ENCODE measurements at regions not wholly inside any gene's neighbourhood (a gene's known extent, or its start where the extent isn't known, plus 50 kb on each side); places are given as distances from the start of the nearest gene placed in this dataset.

DNA sequence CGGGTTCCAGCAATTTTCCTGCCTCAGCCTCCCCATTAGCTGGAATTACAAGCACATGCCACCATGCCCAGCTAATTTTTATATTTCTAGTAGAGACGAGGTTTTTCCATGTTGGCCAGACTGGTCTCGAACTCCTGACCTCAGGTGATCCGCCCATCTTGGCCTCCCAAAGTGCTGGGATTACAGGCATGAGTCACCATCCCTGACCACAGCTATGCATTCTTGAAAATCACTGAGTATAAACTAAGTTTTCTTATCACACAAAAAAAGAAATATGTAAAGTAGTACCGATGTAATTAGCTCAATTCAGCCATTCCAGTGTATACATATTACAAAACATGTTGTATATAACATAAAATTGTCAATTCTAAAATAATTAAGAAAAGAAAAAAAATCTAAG is 232.7 kb downstream of the MBD2 start:
- peaks cover 3% of the 10 kb centered on the region; the same call in 1 of the 2 replicates for H3K9me3 ChIP-seq (ENCODE audit: control insufficient read depth, insufficient read depth, low read length)
- no peaks in the 10 kb centered on the region for H3K36me3 ChIP-seq (ENCODE audit: control insufficient read depth, insufficient read depth, low read length)
- WGBS, 2 experiments (ENCODE audit: extremely low coverage in 2 of 2, insufficient read length in 1 of 2): 67% methylated on average over 1 of the region's 5 CpGs; no CpG with 5 or more reads in 1 of the 2 experiments
- TF ChIP-seq RAD21 (IDR thresholded peaks at IDR 0.05; ENCODE audit: low read length) (no peak), NFE2L2 (IDR thresholded peaks at IDR 0.05; ENCODE audit: low read depth, low read length) (no peak), RCOR1 (IDR thresholded peaks at IDR 0.05; ENCODE audit: insufficient replicate concordance, low read length) (no peak), BHLHE40 (IDR thresholded peaks at IDR 0.05; ENCODE audit: low read depth, low read length) (no peak), MXI1 (IDR thresholded peaks at IDR 0.05; ENCODE audit: borderline replicate concordance, low read depth, low read length) (no peak), MAZ (IDR thresholded peaks at IDR 0.05; ENCODE audit: borderline replicate concordance, low read depth, low read length) (no peak), SMC3 (IDR thresholded peaks at IDR 0.05; ENCODE audit: low read depth, low read length) (no peak), CHD1 (IDR thresholded peaks at IDR 0.05; ENCODE audit: low read depth, low read length) (no peak), RFX5 (IDR thresholded peaks at IDR 0.05; ENCODE audit: low read depth, low read length) (no peak), CEBPB (IDR thresholded peaks at IDR 0.05; ENCODE audit: low read depth, low read length) (no peak), POLR2A (IDR thresholded peaks at IDR 0.05; ENCODE audit: low read depth, low read length) (no peak), MAFK (IDR thresholded peaks at IDR 0.05; ENCODE audit: low read depth, low read length) (no peak), FOS (IDR thresholded peaks at IDR 0.05; ENCODE audit: low read depth, low read length) (no peak)
- TF ChIP-seq, protein P1, sequence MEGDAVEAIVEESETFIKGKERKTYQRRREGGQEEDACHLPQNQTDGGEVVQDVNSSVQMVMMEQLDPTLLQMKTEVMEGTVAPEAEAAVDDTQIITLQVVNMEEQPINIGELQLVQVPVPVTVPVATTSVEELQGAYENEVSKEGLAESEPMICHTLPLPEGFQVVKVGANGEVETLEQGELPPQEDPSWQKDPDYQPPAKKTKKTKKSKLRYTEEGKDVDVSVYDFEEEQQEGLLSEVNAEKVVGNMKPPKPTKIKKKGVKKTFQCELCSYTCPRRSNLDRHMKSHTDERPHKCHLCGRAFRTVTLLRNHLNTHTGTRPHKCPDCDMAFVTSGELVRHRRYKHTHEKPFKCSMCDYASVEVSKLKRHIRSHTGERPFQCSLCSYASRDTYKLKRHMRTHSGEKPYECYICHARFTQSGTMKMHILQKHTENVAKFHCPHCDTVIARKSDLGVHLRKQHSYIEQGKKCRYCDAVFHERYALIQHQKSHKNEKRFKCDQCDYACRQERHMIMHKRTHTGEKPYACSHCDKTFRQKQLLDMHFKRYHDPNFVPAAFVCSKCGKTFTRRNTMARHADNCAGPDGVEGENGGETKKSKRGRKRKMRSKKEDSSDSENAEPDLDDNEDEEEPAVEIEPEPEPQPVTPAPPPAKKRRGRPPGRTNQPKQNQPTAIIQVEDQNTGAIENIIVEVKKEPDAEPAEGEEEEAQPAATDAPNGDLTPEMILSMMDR (conservative IDR thresholded peaks at IDR 0.05; ENCODE audit: low read depth, low read length): no peak
- TF ChIP-seq, protein P2, sequence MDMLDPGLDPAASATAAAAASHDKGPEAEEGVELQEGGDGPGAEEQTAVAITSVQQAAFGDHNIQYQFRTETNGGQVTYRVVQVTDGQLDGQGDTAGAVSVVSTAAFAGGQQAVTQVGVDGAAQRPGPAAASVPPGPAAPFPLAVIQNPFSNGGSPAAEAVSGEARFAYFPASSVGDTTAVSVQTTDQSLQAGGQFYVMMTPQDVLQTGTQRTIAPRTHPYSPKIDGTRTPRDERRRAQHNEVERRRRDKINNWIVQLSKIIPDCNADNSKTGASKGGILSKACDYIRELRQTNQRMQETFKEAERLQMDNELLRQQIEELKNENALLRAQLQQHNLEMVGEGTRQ (IDR thresholded peaks at IDR 0.05; ENCODE audit: low read depth, low read length): no peak
- TF ChIP-seq, protein P3, sequence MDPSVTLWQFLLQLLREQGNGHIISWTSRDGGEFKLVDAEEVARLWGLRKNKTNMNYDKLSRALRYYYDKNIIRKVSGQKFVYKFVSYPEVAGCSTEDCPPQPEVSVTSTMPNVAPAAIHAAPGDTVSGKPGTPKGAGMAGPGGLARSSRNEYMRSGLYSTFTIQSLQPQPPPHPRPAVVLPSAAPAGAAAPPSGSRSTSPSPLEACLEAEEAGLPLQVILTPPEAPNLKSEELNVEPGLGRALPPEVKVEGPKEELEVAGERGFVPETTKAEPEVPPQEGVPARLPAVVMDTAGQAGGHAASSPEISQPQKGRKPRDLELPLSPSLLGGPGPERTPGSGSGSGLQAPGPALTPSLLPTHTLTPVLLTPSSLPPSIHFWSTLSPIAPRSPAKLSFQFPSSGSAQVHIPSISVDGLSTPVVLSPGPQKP (IDR thresholded peaks at IDR 0.05; ENCODE audit: borderline replicate concordance, low read depth, low read length): no peak
- DNase-seq (no peak), ATAC-seq (ENCODE audit: low read depth) (no peak)
- no peaks in the 10 kb centered on the region for H3K4me1 ChIP-seq (ENCODE audit: control insufficient read depth, insufficient read depth, low read length)
- no peak overlapping the region for H2BK20ac ChIP-seq (ENCODE audit: low read depth, low read length)
- ChIA-PET POLR2A (ENCODE audit: unreplicated experiment) (no interaction called here), CTCF (no interaction called here)
- no peak overlapping the region for H2AK5ac ChIP-seq (ENCODE audit: low read depth, low read length)
- H3K9me1 ChIP-seq (ENCODE audit: insufficient read depth, low read length): no peaks in the 10 kb centered on the region
- H3K14ac ChIP-seq (replicated peaks; ENCODE audit: low read depth, low read length): no peak overlapping the region
- intact Hi-C loops (cut with micrococcal nuclease) (no loop called here), in situ Hi-C loops (cut with MboI; ENCODE audit: low sequenced_read_pairs) (no loop called here), dilution Hi-C loops (cut with HindIII; ENCODE audit: low sequenced_read_pairs, unreplicated experiment) (no loop called here)
- H3K56ac ChIP-seq (ENCODE audit: extremely low read depth, insufficient read depth, low read length): no peak overlapping the region
- H4K8ac ChIP-seq (ENCODE audit: low read depth in 2 of 2, low read length in 2 of 2): no peak overlapping the region
- H2AK9ac ChIP-seq (replicated peaks; ENCODE audit: low read depth, low read length, poor library complexity): no peak overlapping the region
- H2BK15ac ChIP-seq (ENCODE audit: low read depth, low read length): no peak overlapping the region
- H2BK120ac ChIP-seq (ENCODE audit: low read depth, low read length): no peak overlapping the region
- no peak overlapping the region for H2BK5ac ChIP-seq (ENCODE audit: low read depth, low read length, poor library complexity, severe bottlenecking)
- H4K91ac ChIP-seq (ENCODE audit: insufficient read depth, low read depth, low read length): no peak overlapping the region
- H3K79me1 ChIP-seq (ENCODE audit: low read depth in 1 of 2, low read length in 2 of 2): no peaks in the 10 kb centered on the region
- no peak overlapping the region for H3K18ac ChIP-seq (ENCODE audit: low read depth, low read length)
- no peak overlapping the region for H2AFZ ChIP-seq (replicated peaks; ENCODE audit: low read length, poor library complexity)
- H3K4me2 ChIP-seq (ENCODE audit: low read depth, low read length): no peak overlapping the region
- no TSS peak for BruUV-seq (replicated peaks)
- no peaks in the 10 kb centered on the region for H3K27me3 ChIP-seq (ENCODE audit: control insufficient read depth, insufficient read depth, low read length)
- no peak overlapping the region for H3K9ac ChIP-seq (ENCODE audit: low read depth, low read length)
- H4K20me1 ChIP-seq (ENCODE audit: insufficient read depth, low read length): no peaks in the 10 kb centered on the region
- no peak overlapping the region for H3K4ac ChIP-seq (ENCODE audit: low read depth, low read length)
- no peak overlapping the region for H4K5ac ChIP-seq (ENCODE audit: low read depth, low read length)
- no peak overlapping the region for H3K4me3 ChIP-seq (ENCODE audit: insufficient read depth, low read depth, low read length)
- H3K27ac ChIP-seq (ENCODE audit: insufficient read depth, low read length): no peak overlapping the region
- H3K23ac ChIP-seq (ENCODE audit: low read depth, low read length): no peak overlapping the region

All from IMR-90 (cell line).